WTC11 (cell line): ENCODE measurements at regions not wholly inside any gene's neighbourhood (a gene's known extent, or its start where the extent isn't known, plus 50 kb on each side); places are given as distances from the start of the nearest gene placed in this dataset.

Source experiments
- CTCF ChIP-seq: fragments of 200-600 bp; IDR thresholded peaks from 2 replicates; pipeline ENCODE4 v1.8.0; 2022; ENCODE audit warnings: antibody characterized with exemption
- MLX ChIP-seq: sonication (generic); formaldehyde crosslinking; IDR thresholded peaks from 2 replicates; pipeline ENCODE4 v1.8.1; 2023; ENCODE audit warnings: mild to moderate bottlenecking, missing genetic modification reagents, moderate library complexity
- PRDM15 ChIP-seq: sonication (generic); formaldehyde crosslinking; IDR thresholded peaks from 2 replicates; pipeline ENCODE4 v1.8.0; 2022; ENCODE audit warnings: missing genetic modification reagents
- USF1 ChIP-seq: sonication (generic); formaldehyde crosslinking; IDR thresholded peaks from 2 replicates; pipeline ENCODE4 v1.8.0; 2022; ENCODE audit warnings: mild to moderate bottlenecking, missing genetic modification reagents

DNA sequence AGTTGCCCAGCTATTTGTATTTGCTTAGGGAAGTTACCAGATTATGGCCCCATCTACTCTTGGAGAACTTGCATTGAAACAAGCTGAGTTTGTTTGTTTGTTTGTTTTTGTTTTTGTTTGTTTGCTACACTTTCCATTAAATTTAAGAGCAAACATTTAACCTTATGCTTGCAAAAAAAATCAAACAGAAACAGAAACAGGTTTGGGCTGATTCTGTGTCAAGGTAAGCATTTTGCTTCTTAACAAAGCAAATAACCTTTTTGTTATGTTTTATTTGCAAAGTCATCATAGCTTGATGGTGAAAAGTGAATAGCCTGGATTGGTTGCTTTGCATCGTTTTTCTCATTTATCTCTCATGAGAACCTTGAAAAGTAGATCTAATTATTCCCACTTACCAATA, 531.8 kb downstream of the EFNB2 start:
- TF ChIP-seq CTCF = no peak
- TF ChIP-seq MLX (CRISPR knock-in tag) = no peak
- no peak for TF ChIP-seq PRDM15
- no peak for TF ChIP-seq USF1 (CRISPR knock-in tag)
